Adrenal gland (tissue), 5 donors: ENCODE measurements at regions not wholly inside any gene's neighbourhood (a gene's known extent, or its start where the extent isn't known, plus 50 kb on each side); places are given as distances from the start of the nearest gene placed in this dataset.

ENCODE experiments used
- POLR2A ChIP-seq, 2 donors: fragments of 450-650 bp; IDR thresholded peaks; one replicate each; pipeline ENCODE4 v1.6.1; 2017; ENCODE audit warnings: antibody characterized with exemption in 2 of 2, mild to moderate bottlenecking in 2 of 2, moderate library complexity in 1 of 2
- TF ChIP-seq, protein P1 (sequence below), 6 experiments: fragments of 450-650 bp in 4 of 6; fragments of 200-600 bp in 2 of 6; sonication (generic) in 1 of 6; IDR thresholded peaks; 1 replicate in 5 of 6; 2 replicates in 1 of 6; pipeline versions ENCODE4 v1.5.1 to v1.8.0; 2016 to 2021; ENCODE audit warnings: antibody characterized with exemption in 6 of 6, mild to moderate bottlenecking in 2 of 6, moderate library complexity in 1 of 6
- donor health status: DM: no; HTN: no; CAD: no.

DNA sequence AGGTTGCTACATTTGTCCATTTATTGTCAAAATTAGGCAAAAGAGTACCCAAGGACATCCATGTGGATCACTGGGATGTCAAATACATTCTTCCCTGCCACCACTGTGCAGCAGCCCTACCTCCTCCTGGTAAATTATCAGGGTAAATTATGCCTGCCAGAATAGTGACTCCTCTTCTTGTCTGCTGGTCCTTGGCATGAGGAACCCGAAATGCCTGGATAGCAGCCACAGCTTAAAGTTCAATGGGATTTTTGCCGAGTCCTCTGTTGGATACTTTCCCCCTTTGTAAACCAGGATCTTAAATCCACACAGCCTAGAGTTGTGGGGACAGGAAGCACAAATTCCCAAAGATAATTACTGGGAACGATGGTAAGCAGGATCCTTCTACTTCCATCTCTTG, 173.3 kb downstream of the RFX6 start:
- TF ChIP-seq, protein P1, sequence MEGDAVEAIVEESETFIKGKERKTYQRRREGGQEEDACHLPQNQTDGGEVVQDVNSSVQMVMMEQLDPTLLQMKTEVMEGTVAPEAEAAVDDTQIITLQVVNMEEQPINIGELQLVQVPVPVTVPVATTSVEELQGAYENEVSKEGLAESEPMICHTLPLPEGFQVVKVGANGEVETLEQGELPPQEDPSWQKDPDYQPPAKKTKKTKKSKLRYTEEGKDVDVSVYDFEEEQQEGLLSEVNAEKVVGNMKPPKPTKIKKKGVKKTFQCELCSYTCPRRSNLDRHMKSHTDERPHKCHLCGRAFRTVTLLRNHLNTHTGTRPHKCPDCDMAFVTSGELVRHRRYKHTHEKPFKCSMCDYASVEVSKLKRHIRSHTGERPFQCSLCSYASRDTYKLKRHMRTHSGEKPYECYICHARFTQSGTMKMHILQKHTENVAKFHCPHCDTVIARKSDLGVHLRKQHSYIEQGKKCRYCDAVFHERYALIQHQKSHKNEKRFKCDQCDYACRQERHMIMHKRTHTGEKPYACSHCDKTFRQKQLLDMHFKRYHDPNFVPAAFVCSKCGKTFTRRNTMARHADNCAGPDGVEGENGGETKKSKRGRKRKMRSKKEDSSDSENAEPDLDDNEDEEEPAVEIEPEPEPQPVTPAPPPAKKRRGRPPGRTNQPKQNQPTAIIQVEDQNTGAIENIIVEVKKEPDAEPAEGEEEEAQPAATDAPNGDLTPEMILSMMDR (IDR thresholded peaks at IDR 0.05) = no peak
- no peak for TF ChIP-seq POLR2A (IDR thresholded peaks at IDR 0.05)
